D721Med (cell line): ENCODE measurements at regions not wholly inside any gene's neighbourhood (a gene's known extent, or its start where the extent isn't known, plus 50 kb on each side); places are given as distances from the start of the nearest gene placed in this dataset.

Experiments used
- DNase-seq: peaks from one replicate; pipeline ENCODE4 v3.0.0; 2011; ENCODE audit warnings: low spot score; ENCODE audit not compliant: insufficient read length
- FAIRE-seq: peaks from 2 replicates; lab custom pipeline; 2011; peaks lifted over from hg19 to GRCh38; lab: Jason Lieb, UNC
- CTCF ChIP-seq: IDR thresholded peaks from 2 replicates; pipeline ENCODE4 v1.5.1; 2012; ENCODE audit warnings: mild to moderate bottlenecking, control low read depth; ENCODE audit not compliant: insufficient read depth; ENCODE audit errors: missing control alignments

- TF ChIP-seq CTCF: no peak
- FAIRE-seq (no peak), DNase-seq (no peak)
These were observed 1280.7 kb upstream of the TMPRSS15 start for GRCh38 chr21:19684328-19684727.

GRCh38 chr21:19692231-19692630 is 1288.6 kb upstream of the TMPRSS15 start:
- FAIRE-seq: peak; percentile 63
- DNase-seq: no peak
- no peak for TF ChIP-seq CTCF

- no peak for TF ChIP-seq CTCF
These were observed 1292.2 kb upstream of the TMPRSS15 start for GRCh38 chr21:19695796-19696195.

GRCh38 chr21:19700476-19700875 is 1296.9 kb upstream of the TMPRSS15 start:
- FAIRE-seq (no peak), DNase-seq (no peak)
- no peak for TF ChIP-seq CTCF

More at GRCh38 chr21:19695796-19696195, 1292.2 kb upstream of the TMPRSS15 start:
- no peak for DNase-seq
- no peak for FAIRE-seq

- DNase-seq (no peak), FAIRE-seq (no peak)
- TF ChIP-seq CTCF: no peak
These were observed 1295.5 kb upstream of the NCAM2 start for GRCh38 chr21:19702726-19703125.

- no peak for FAIRE-seq
- no peak for TF ChIP-seq CTCF
These were observed 1293.4 kb upstream of the NCAM2 start for GRCh38 chr21:19704832-19705231.

GRCh38 chr21:19712441-19712840 is 1285.8 kb upstream of the NCAM2 start:
- no peak for TF ChIP-seq CTCF
- FAIRE-seq: no peak
- no peak for DNase-seq

More at GRCh38 chr21:19704832-19705231, 1293.4 kb upstream of the NCAM2 start:
- no peak for DNase-seq
